ENCODE measurements at regions not wholly inside any gene's neighbourhood (a gene's known extent, or its start where the extent isn't known, plus 50 kb on each side); places are given as distances from the start of the nearest gene placed in this dataset.
A peak's percentile ranks its signal among the peaks of the same experiment; 100 is the strongest.

GRCh38 chr13:109670776-109671175 lies 115.6 kb downstream of the IRS2 start:
- DNase-seq: no peak

GRCh38 chr13:109669956-109670355 lies 116.4 kb downstream of the IRS2 start:
- no peak for DNase-seq

- DNase-seq: peak in 1 of 51 donors; percentile 14
Observed at GRCh38 chr13:109669234-109669612, 117.2 kb downstream of the IRS2 start.

- DNase-seq: peak in 1 of 51 donors; percentile 14
Observed at GRCh38 chr13:109668433-109669233, 117.8 kb downstream of the IRS2 start.

- no peak for DNase-seq
Observed at GRCh38 chr13:109667807-109668291, 118.5 kb downstream of the IRS2 start.

- DNase-seq: no peak
Observed at GRCh38 chr13:109667056-109667455, 119.3 kb downstream of the IRS2 start.

- DNase-seq: no peak
Observed at GRCh38 chr13:109666656-109667055, 119.7 kb downstream of the IRS2 start.

- no peak for DNase-seq
Observed at GRCh38 chr13:109665781-109666249, 120.6 kb downstream of the IRS2 start.

GRCh38 chr13:109665240-109665639 lies 121.1 kb downstream of the IRS2 start:
- no peak for DNase-seq

- no peak for DNase-seq
Observed at GRCh38 chr13:109657395-109657794, 129.0 kb downstream of the IRS2 start.

GRCh38 chr13:109656206-109656605 lies 130.2 kb downstream of the IRS2 start:
- no peak for DNase-seq

GRCh38 chr13:109655611-109656010 lies 130.8 kb downstream of the IRS2 start:
- DNase-seq: no peak

GRCh38 chr13:109655206-109655600 lies 131.2 kb downstream of the IRS2 start:
- DNase-seq: peak in 1 of 51 donors; percentile 11

- no peak for DNase-seq
Observed at GRCh38 chr13:109654341-109655205, 131.8 kb downstream of the IRS2 start.

GRCh38 chr13:109652531-109652930 lies 133.9 kb downstream of the IRS2 start:
- no peak for DNase-seq

- peak in 1 of 51 donors; percentile 12 for DNase-seq
Observed at GRCh38 chr13:109651854-109652253, 134.5 kb downstream of the IRS2 start.

GRCh38 chr13:109651311-109651710 lies 135.1 kb downstream of the IRS2 start:
- DNase-seq: no peak

GRCh38 chr13:109650861-109651260 lies 135.5 kb downstream of the IRS2 start:
- DNase-seq: no peak

GRCh38 chr13:109649713-109650112 lies 136.7 kb downstream of the IRS2 start:
- no peak for DNase-seq

- no peak for DNase-seq
Observed at GRCh38 chr13:109647699-109648098, 138.7 kb downstream of the IRS2 start.

- DNase-seq: no peak
Observed at GRCh38 chr13:109647053-109647452, 139.3 kb downstream of the IRS2 start.

- DNase-seq: no peak
Observed at GRCh38 chr13:109646423-109646822, 140.0 kb downstream of the IRS2 start.

Data from hypothalamus (tissue), 51 donors.